RWPE2 (cell line): ENCODE measurements at regions not wholly inside any gene's neighbourhood (a gene's known extent, or its start where the extent isn't known, plus 50 kb on each side); places are given as distances from the start of the nearest gene placed in this dataset.
A peak's percentile ranks its signal among the peaks of the same experiment; 100 is the strongest.

Source experiments
- ATAC-seq: fragments of 200-7000 bp; cut with Tn5 transposase; 3 replicates; pipeline ENCODE4 v1.9.1; 2021; ENCODE audit warnings: low read depth
- DNase-seq: peaks from one replicate; pipeline ENCODE4 v3.0.0-alpha.2; 2020; ENCODE audit warnings: low spot score
- H3K27ac ChIP-seq: fragments of 450-650 bp; 2 replicates; pipeline ENCODE4 v1.5.1; 2017; ENCODE audit warnings: mild to moderate bottlenecking; ENCODE audit not compliant: poor library complexity, severe bottlenecking
- H3K27me3 ChIP-seq: fragments of 250-450 bp; sonication (Bioruptor Pico); 2 replicates; pipeline ENCODE4 v1.5.1; 2021; ENCODE audit warnings: mild to moderate bottlenecking, moderate library complexity; ENCODE audit not compliant: insufficient read depth, poor library complexity, severe bottlenecking
- H3K36me3 ChIP-seq: fragments of 250-450 bp; sonication (Bioruptor Pico); 2 replicates; pipeline ENCODE4 v1.5.1; 2020; ENCODE audit warnings: low read depth, mild to moderate bottlenecking, moderate library complexity
- H3K4me1 ChIP-seq: fragments of 250-450 bp; sonication (Bioruptor Pico); 2 replicates; pipeline ENCODE4 v1.5.1; 2021; ENCODE audit warnings: mild to moderate bottlenecking, moderate library complexity; ENCODE audit not compliant: insufficient read depth, poor library complexity, severe bottlenecking
- H3K4me3 ChIP-seq: fragments of 250-450 bp; sonication (Bioruptor Pico); 2 replicates; pipeline ENCODE4 v1.5.1; 2021; ENCODE audit warnings: mild to moderate bottlenecking, moderate library complexity; ENCODE audit not compliant: severe bottlenecking
- H3K9me3 ChIP-seq: fragments of 250-450 bp; sonication (Bioruptor Pico); 2 replicates; pipeline ENCODE4 v1.5.1; 2021; ENCODE audit warnings: mild to moderate bottlenecking, moderate library complexity; ENCODE audit not compliant: severe bottlenecking
- TF ChIP-seq, protein P1 (sequence below): fragments of 450-650 bp; IDR thresholded peaks from one replicate; pipeline ENCODE4 v1.5.1; 2017; ENCODE audit warnings: mild to moderate bottlenecking, moderate library complexity; ENCODE audit not compliant: poor library complexity, severe bottlenecking

DNA sequence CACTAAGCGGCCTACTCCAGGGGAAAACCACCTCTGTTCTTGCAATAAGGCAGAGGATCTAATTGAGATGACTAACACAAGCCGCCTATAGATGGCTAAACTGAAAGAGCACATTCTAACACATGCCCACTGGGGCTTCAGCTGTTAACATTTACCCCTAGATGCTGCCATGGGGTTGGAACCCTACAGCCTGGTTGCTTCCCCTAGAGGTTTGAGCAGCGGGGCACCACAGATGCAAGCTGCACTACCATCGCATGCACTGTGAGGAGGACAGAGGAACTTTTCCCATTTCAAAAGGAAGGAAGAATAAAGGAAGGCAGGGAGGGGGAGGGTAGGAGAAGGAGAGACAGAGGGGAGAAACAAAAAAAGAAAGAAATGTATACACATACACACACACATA is 465.8 kb upstream of the PCDH15 start:
- Histone ChIP-seq H3K27ac (no peak overlapping the region), H3K27me3 (no peaks in the 10 kb centered on the region), H3K36me3 (no peaks in the 10 kb centered on the region), H3K9me3 (no peaks in the 10 kb centered on the region), H3K4me3 (no peak overlapping the region), H3K4me1 (no peaks in the 10 kb centered on the region)
- TF ChIP-seq, protein P1, sequence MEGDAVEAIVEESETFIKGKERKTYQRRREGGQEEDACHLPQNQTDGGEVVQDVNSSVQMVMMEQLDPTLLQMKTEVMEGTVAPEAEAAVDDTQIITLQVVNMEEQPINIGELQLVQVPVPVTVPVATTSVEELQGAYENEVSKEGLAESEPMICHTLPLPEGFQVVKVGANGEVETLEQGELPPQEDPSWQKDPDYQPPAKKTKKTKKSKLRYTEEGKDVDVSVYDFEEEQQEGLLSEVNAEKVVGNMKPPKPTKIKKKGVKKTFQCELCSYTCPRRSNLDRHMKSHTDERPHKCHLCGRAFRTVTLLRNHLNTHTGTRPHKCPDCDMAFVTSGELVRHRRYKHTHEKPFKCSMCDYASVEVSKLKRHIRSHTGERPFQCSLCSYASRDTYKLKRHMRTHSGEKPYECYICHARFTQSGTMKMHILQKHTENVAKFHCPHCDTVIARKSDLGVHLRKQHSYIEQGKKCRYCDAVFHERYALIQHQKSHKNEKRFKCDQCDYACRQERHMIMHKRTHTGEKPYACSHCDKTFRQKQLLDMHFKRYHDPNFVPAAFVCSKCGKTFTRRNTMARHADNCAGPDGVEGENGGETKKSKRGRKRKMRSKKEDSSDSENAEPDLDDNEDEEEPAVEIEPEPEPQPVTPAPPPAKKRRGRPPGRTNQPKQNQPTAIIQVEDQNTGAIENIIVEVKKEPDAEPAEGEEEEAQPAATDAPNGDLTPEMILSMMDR: no peak
- no peak for DNase-seq
- ATAC-seq: no peak

DNA sequence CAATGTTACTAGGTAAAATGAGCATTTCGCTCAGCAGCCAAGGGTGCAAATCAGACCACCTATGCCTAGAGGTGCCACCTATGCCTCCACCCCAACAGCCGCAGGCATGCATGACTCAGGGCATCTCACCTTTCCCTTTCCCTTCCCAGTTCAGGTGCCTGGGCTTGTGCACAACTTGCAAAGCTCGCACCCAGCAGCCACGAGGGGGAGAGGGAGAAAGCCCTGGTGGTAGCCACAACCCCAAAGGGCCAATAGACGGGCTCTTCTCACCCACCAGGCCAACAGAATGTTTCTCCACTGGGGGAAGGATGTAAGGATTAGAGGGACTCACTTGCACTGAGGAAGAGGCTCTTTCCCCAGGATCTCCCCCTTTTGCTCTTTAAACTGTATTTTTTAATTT is 462.3 kb upstream of the PCDH15 start:
- Histone ChIP-seq H3K36me3 (no peaks in the 10 kb centered on the region), H3K27me3 (no peaks in the 10 kb centered on the region), H3K9me3 (no peaks in the 10 kb centered on the region), H3K27ac (no peak overlapping the region), H3K4me1 (no peaks in the 10 kb centered on the region), H3K4me3 (no peak overlapping the region)
- DNase-seq (peak; percentile 41), ATAC-seq (no peak)
- TF ChIP-seq, protein P1: no peak

DNA sequence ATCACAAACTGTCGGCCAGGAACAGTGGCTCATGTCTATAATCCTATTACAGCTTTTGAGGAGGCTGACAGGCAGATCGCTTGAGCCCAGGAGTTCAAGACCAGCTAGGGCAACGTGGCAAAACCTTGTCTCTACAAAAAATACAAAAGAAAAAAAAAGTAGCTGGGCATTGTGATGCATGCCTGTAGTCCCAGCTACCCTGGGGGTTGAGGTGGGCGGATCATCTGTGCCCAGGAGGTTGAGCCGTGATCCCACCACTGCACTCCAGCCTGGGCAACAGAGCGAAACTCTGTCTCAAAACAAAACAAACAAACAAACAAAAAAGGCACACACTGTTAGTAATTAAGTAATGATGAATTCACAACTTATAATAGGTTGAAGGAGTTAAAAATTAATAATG is 441.5 kb upstream of the PCDH15 start:
- no peak for DNase-seq
- H3K4me1 ChIP-seq: no peaks in the 10 kb centered on the region
- no peak overlapping the region for H3K4me3 ChIP-seq
- H3K36me3 ChIP-seq: no peaks in the 10 kb centered on the region
- ATAC-seq: no peak
- H3K27me3 ChIP-seq: no peaks in the 10 kb centered on the region
- H3K9me3 ChIP-seq: no peaks in the 10 kb centered on the region
- TF ChIP-seq, protein P1: no peak
- H3K27ac ChIP-seq: no peak overlapping the region

- TF ChIP-seq, protein P1: no peak
- no peak overlapping the region for H3K27ac ChIP-seq
- ATAC-seq: no peak
- no peaks in the 10 kb centered on the region for H3K4me1 ChIP-seq
- H3K4me3 ChIP-seq: no peak overlapping the region
- H3K9me3 ChIP-seq: no peaks in the 10 kb centered on the region
- no peak for DNase-seq
- H3K36me3 ChIP-seq: no peaks in the 10 kb centered on the region
- no peaks in the 10 kb centered on the region for H3K27me3 ChIP-seq
Measured at GRCh38 chr10:55237462-55237861, 436.4 kb upstream of the PCDH15 start.

DNA sequence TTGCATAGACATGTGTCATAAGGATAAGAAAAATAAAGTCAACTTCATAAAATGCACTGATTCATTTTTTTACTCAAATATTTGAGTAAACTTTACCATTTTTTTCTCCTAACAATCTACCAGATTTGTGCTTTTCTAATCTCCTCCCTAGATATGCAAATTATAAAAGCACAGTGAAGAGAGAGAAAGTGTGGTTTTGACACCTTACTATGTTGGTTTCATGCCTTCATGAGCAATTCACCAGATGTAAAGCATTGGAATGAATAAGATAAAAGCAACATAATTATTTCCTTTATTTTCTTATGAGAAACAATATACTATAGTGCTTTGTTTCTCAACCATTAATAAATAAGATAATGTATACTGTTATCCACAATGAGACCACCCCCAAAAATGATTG is 432.5 kb upstream of the PCDH15 start:
- H3K4me3 ChIP-seq: no peak overlapping the region
- no peaks in the 10 kb centered on the region for H3K9me3 ChIP-seq
- no peaks in the 10 kb centered on the region for H3K4me1 ChIP-seq
- no peaks in the 10 kb centered on the region for H3K27me3 ChIP-seq
- DNase-seq: no peak
- TF ChIP-seq, protein P1: no peak
- ATAC-seq: no peak
- H3K27ac ChIP-seq: no peak overlapping the region
- H3K36me3 ChIP-seq: no peaks in the 10 kb centered on the region
